AG08396 (cell line): ENCODE measurements at regions not wholly inside any gene's neighbourhood (a gene's known extent, or its start where the extent isn't known, plus 50 kb on each side); places are given as distances from the start of the nearest gene placed in this dataset.
"Not testable (repeated sequence)": the region's sequence is repeated elsewhere in the genome, so short reads cannot be mapped to it uniquely, and the experiment has no call there.

ENCODE experiments used
- DNase-seq: peaks from one replicate; pipeline ENCODE4 v3.0.0; 2012; ENCODE audit warnings: low spot score, mixed read lengths

- DNase-seq = peak; percentile 20
Observed at GRCh38 chr12:75666126-75666938, 154.9 kb upstream of the KRR1 start.

DNA sequence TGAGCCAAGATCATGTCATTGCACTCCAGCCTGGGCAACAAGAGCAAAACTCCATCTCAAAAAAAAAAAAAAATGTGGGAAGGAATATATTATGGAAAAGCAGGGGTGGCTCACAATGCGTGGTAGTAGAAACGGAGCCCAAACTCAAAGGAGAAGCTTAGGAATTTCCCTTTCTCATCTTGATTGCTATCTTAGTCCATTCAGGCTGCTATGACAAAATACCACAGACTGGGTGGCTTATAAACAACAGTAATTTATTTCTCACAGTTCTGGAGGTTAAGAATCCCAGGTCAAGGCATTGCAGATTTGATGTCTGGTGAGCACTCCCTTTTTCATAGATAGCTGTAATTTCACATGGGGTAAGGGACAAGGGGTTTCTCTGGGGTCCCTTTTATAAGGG lies 153.8 kb upstream of the KRR1 start:
- DNase-seq = no peak

- no peak for DNase-seq
Observed at GRCh38 chr12:75662511-75663159, 151.2 kb upstream of the KRR1 start.

DNA sequence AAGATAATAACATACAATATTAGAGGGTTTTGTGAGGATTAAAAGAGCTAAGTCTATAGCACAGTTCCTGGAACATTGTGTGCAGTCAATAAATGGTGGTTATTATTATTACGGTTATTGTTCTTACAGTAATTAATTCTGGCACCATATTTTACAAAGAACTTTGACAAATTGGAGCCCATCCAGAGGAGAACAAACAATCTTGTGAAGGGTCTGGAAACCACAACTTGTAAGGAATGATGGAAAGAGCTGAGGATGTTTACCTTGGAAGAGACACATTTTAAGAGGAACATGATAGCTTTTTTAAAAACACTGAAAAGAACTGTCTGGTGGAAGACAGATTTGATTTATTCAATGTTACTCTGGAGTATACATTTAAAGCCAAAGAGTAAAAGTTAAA lies 150.5 kb upstream of the KRR1 start:
- DNase-seq = no peak

- no peak for DNase-seq
Observed at GRCh38 chr12:75660805-75661404, 149.5 kb upstream of the KRR1 start.

GRCh38 chr12:75660107-75660530 lies 148.7 kb upstream of the KRR1 start:
- DNase-seq = peak; percentile 11

GRCh38 chr12:75658901-75659823 lies 147.8 kb upstream of the KRR1 start:
- DNase-seq = peak; percentile 14

DNA sequence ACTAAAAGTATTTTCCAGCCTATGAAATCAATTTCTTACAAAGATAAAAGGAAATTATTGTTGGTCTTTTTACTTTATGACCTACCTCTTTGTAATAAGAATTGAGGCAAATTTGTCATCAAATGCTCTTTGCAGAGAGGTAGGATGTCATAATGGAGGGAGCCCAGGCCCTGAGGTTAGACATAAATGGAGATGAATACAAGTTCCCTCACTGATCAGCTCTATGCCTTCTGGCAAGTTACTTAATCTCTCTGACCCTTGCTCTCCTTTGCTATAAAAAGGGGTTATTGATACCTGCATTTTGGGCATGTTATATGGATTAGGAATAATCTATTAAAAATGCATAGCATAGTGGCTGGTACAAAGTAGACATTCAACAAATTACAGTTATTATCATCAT lies 146.9 kb upstream of the KRR1 start:
- no peak for DNase-seq

GRCh38 chr12:75657831-75658230 lies 146.4 kb upstream of the KRR1 start:
- DNase-seq = no peak

- not testable (repeated sequence) for DNase-seq
Observed at GRCh38 chr12:75657354-75657753, 145.9 kb upstream of the KRR1 start.

DNA sequence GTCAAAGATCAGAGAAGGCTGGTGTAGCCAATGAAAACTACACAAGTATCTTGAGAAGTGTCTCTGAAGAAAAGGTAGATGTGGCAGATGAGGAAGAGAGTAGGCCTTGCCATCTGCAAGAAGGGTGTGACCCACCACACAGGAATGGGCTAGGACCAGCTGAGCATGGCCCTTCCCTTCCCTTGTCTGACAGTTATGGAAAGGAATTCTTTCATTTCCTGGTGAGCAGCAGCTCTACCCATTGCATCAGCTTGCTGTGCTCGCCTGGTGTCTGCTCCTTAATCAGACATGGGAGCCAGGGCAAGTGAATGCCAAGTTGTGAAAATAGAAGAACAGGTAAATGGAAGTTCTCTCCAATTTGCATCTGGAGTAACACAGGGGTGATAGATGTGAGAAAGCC lies 145.2 kb upstream of the KRR1 start:
- peak; percentile 60 for DNase-seq

- no peak for DNase-seq
Observed at GRCh38 chr12:75656210-75656609, 144.8 kb upstream of the KRR1 start.

DNA sequence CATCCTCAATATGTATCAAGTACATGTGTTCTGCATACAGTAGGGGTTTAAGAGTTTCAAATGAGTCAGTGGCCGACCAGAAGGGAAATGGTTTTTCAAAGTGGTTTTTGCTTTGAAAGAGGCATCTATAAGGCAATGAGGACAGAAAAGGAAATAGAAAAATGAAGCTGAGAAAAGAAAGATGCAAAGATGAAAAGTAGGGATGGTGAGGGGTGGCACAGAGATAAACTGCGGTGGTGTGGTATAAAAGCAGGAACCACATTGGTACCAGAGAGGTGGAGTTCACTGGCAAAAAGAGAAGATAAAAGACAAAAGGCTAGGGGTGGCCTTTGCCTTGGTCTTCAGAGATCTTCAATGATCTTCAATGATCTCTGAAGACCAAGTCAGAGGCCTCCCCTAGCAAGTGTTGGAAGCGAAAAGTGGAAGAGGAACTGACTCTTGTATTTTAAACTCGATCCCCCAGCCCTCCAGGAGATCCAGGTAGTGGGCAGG lies 144.0 kb upstream of the KRR1 start:
- DNase-seq = no peak

GRCh38 chr12:75651342-75651695 lies 139.9 kb upstream of the KRR1 start:
- no peak for DNase-seq

GRCh38 chr12:75650595-75651341 lies 139.4 kb upstream of the KRR1 start:
- no peak for DNase-seq

DNA sequence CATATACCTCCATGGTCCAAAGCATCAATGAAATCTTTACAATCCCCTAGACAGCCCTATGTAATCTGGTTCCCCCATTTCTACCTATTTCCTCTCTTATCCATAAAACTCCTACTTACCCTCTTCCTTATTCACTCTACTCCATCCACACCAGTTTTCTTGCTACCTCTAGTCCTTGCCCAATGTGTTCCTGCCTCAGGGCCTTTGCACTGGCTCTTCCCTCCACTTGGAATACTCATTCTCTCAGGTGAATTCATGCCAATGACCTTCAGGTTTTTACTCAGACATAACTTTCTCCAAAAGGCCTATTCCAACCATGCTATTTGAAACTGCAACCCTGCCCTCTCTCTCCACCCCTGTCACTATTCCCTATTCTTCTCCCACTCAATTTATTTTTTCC lies 138.7 kb upstream of the KRR1 start:
- DNase-seq = no peak

GRCh38 chr12:75648856-75649255 lies 137.4 kb upstream of the KRR1 start:
- no peak for DNase-seq

- DNase-seq = no peak
Observed at GRCh38 chr12:75646329-75647210, 135.2 kb upstream of the KRR1 start.

DNA sequence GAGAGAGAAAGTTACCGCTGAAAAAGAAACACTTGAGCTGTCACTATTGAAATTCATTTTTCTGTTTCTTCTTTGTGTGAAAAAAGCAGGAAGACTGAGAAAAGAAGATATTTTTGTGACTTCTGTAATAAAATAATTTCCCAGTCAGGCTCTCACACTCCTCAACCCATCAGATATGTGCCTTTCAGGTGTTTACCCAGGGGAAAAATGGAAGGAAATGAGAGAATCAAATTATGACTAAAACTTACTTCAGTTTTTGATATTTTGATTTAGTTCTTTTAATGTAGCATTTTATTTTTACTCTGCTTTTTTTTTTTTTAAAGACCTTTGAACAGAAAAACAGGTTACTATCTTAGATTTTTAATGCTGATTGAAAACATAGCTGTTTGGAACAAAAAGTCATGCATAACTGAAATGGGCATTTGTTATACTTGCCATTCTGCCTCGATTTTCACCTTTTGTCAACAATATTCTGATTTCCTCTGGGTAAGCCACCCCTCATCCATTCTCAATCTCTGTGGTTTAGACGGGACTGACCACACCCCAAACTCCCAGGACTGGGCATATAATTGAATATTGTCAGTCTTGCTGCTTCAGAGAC lies 133.2 kb upstream of the KRR1 start:
- DNase-seq = no peak

- not testable (repeated sequence) for DNase-seq
Observed at GRCh38 chr12:75643119-75643518, 131.7 kb upstream of the KRR1 start.
